T47D (cell line): ENCODE measurements at regions not wholly inside any gene's neighbourhood (a gene's known extent, or its start where the extent isn't known, plus 50 kb on each side); places are given as distances from the start of the nearest gene placed in this dataset.

Experiments
- DNase-seq, 2 experiments: peaks; one replicate each; pipeline versions ENCODE4 v3.0.0 to v3.0.0-alpha.2; 2011 to 2012; ENCODE audit warnings: low read depth in 1 of 2, low spot score in 1 of 2
- JUND ChIP-seq: IDR thresholded peaks from 2 replicates; pipeline ENCODE4 v1.6.1; 2012; ENCODE audit warnings: low read depth
- in situ Hi-C: cut with HindIII; loops from 2 replicates; pipeline ENCODE4 v1.10.0; 2016; ENCODE audit warnings: low sequenced_read_pairs, low pct_unique_long_range_greater_than_20kb

- in situ Hi-C loops = no loop called here
Measured at GRCh38 chr11:121839781-121840180, 276.2 kb downstream of the BLID start.

GRCh38 chr11:121838571-121838970 lies 277.4 kb downstream of the BLID start:
- in situ Hi-C loops = no loop called here
- TF ChIP-seq JUND = no peak
- no peak for DNase-seq

More at GRCh38 chr11:121839781-121840180, 276.2 kb downstream of the BLID start:
- DNase-seq = no peak
- TF ChIP-seq JUND = no peak

GRCh38 chr11:121833970-121834369 lies 282.0 kb downstream of the BLID start:
- no peak for DNase-seq
- in situ Hi-C loops = no loop called here
- TF ChIP-seq JUND = no peak

- no peak for TF ChIP-seq JUND
- in situ Hi-C loops = no loop called here
- no peak for DNase-seq
Measured at GRCh38 chr11:121829159-121829643, 286.8 kb downstream of the BLID start.

GRCh38 chr11:121814962-121815361 lies 301.1 kb downstream of the BLID start:
- in situ Hi-C loops = no loop called here
- TF ChIP-seq JUND = no peak
- DNase-seq = no peak

- no peak for DNase-seq
- in situ Hi-C loops = no loop called here
- no peak for TF ChIP-seq JUND
Measured at GRCh38 chr11:121814296-121814695, 301.7 kb downstream of the BLID start.

- TF ChIP-seq JUND = no peak
- DNase-seq = no peak
Measured at GRCh38 chr11:121810291-121810690, 305.7 kb downstream of the BLID start.

GRCh38 chr11:121808096-121808495 lies 307.9 kb downstream of the BLID start:
- DNase-seq = no peak
- in situ Hi-C loops = no loop called here
- TF ChIP-seq JUND = no peak

More at GRCh38 chr11:121810291-121810690, 305.7 kb downstream of the BLID start:
- in situ Hi-C loops = no loop called here

- no peak for DNase-seq
- no peak for TF ChIP-seq JUND
- in situ Hi-C loops = no loop called here
Measured at GRCh38 chr11:121807051-121807450, 309.0 kb downstream of the BLID start.

- DNase-seq = no peak
- no peak for TF ChIP-seq JUND
- in situ Hi-C loops = no loop called here
Measured at GRCh38 chr11:121802542-121802941, 313.5 kb downstream of the BLID start.

GRCh38 chr11:121801781-121802180 lies 314.2 kb downstream of the BLID start:
- TF ChIP-seq JUND = no peak
- in situ Hi-C loops = no loop called here

GRCh38 chr11:121801394-121801748 lies 314.6 kb downstream of the BLID start:
- in situ Hi-C loops = no loop called here
- no peak for DNase-seq
- no peak for TF ChIP-seq JUND

More at GRCh38 chr11:121801781-121802180, 314.2 kb downstream of the BLID start:
- no peak for DNase-seq

- TF ChIP-seq JUND = no peak
- DNase-seq = no peak
- in situ Hi-C loops = no loop called here
Measured at GRCh38 chr11:121800731-121801393, 315.2 kb downstream of the BLID start.

GRCh38 chr11:121800240-121800639 lies 315.8 kb downstream of the BLID start:
- TF ChIP-seq JUND = no peak
- DNase-seq = no peak
- in situ Hi-C loops = no loop called here
